ENCODE measurements at regions not wholly inside any gene's neighbourhood (a gene's known extent, or its start where the extent isn't known, plus 50 kb on each side); places are given as distances from the start of the nearest gene placed in this dataset.

DNA sequence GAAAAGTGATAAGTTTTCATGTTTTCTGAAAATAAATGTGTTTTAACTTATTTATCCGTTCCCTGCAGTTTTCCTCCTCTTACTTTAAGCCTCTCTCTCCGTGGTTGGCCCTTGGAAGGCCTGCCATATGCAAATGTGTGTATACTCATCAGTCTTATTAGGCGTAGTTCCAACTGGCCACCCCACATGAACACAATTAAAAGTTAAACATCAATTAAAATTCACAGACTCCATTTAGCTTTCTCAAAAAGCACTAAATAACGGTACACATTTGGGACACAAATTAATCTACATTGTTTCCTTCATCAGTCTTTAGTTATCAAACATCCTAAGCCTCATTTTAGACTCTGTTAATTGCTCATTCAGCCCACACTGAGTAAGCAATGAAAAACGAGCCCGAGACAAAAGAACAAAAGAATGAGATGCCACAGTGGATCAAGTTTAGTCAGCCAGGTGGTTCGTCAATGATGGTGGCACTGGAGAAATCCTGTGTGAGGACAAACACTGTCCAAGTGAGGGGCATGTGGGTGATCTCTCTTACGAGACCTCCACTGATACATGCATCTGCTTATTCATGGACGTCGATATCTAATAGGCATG, 76.0 kb upstream of the TMCC3 start:
- Histone ChIP-seq H3K4me3 (replicated peaks in 1 of 3; ENCODE audit: insufficient read depth in 1 of 3, low read depth in 1 of 3, low read length in 3 of 3) (no peak overlapping the region), H4K20me1 (replicated peaks; ENCODE audit: control insufficient read depth, extremely low read depth, insufficient read depth, low read length) (no peaks in the 10 kb centered on the region), H3K79me2 (ENCODE audit: control insufficient read depth, insufficient read depth, low read length) (no peaks in the 10 kb centered on the region), H3K27me3 (ENCODE audit: control insufficient read depth in 2 of 2, insufficient read depth in 2 of 2, low read length in 2 of 2) (no peaks in the 10 kb centered on the region), H3K9me3 (replicated peaks; ENCODE audit: control insufficient read depth, insufficient read depth, low read length) (no peaks in the 10 kb centered on the region), H3K4me1 (ENCODE audit: control insufficient read depth, extremely low read depth, insufficient read depth, low read length) (no peaks in the 10 kb centered on the region), H3K36me3 (ENCODE audit: control insufficient read depth in 2 of 2, extremely low read depth in 1 of 2, insufficient read depth in 2 of 2, low read length in 2 of 2) (no peaks in the 10 kb centered on the region), H3K9me1 (replicated peaks; ENCODE audit: control insufficient read depth, extremely low read depth, insufficient read depth, low read length) (no peaks in the 10 kb centered on the region), H3K27ac (ENCODE audit: insufficient read depth, low read depth, low read length) (no peak overlapping the region), H3K9ac (replicated peaks; ENCODE audit: extremely low read depth, insufficient read depth, low read length) (no peak overlapping the region), H3K4me2 (ENCODE audit: insufficient read depth, low read length) (no peak overlapping the region), H2AFZ (ENCODE audit: low read depth, low read length) (no peak overlapping the region)
- intact Hi-C loops (cut with micrococcal nuclease): loop anchor here (1.0 kb wide), 1 partner anchor 180 kb away; no protein-coding TSS in a partner anchor
- TF ChIP-seq, protein P1, sequence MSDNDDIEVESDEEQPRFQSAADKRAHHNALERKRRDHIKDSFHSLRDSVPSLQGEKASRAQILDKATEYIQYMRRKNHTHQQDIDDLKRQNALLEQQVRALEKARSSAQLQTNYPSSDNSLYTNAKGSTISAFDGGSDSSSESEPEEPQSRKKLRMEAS (IDR thresholded peaks at IDR 0.05; ENCODE audit: insufficient read depth, insufficient read length): no peak
- no peak for TF ChIP-seq MYC (IDR thresholded peaks at IDR 0.05; ENCODE audit: low read depth, low read length)
- dilution Hi-C loops (cut with MboI; ENCODE audit: extremely low pct_ligation_motif_present, low sequenced_read_pairs): no loop called here
- DNase-seq (ENCODE audit: low read depth, low spot score) (no peak), FAIRE-seq (no peak)
- POLR2A ChIA-PET: no interaction called here
- CTCF ChIA-PET: no interaction called here
- no TSS peak for BruUV-seq (replicated peaks)

DNA sequence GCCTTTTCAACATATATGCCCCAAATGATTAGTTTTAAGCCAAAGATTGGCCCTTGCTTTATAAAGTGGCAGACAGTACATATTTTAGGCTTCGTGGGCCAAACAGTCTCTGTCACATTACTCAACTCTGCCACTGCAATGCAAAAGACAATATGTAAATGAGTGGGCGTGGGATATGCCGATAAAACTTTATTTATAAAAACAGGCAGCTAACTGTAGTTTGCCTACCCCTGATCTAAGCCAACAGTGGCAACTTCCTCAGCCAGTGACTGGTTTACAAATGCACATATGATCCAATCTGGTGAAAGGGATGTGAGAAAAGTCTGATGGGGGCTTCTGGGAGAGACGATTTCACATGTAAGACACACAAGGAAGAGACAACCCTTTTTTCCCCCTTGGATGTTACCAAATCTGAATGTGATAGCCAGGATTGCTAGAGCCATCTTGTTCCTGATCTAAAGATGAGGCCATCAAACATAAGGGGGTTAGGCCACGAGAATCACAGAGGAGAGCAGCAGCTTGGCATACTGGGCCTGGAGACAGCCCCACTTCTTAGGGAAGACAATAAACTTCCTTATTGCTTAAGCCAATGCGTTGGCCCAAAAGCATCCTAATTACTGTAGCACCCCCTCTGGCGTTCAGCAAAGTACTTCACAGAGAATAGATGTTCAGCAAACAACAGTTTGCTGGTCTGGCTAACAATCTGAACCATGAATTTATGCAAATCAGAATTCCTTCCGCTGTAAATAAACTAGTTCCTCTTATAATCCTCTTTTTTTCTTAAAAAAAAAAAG, 75.2 kb upstream of the TMCC3 start:
- FAIRE-seq: no peak
- Histone ChIP-seq H3K36me3 (ENCODE audit: control insufficient read depth in 2 of 2, extremely low read depth in 1 of 2, insufficient read depth in 2 of 2, low read length in 2 of 2) (no peaks in the 10 kb centered on the region), H3K4me1 (ENCODE audit: control insufficient read depth, extremely low read depth, insufficient read depth, low read length) (no peaks in the 10 kb centered on the region), H3K79me2 (ENCODE audit: control insufficient read depth, insufficient read depth, low read length) (no peaks in the 10 kb centered on the region), H3K27ac (ENCODE audit: insufficient read depth, low read depth, low read length) (no peak overlapping the region), H3K9ac (replicated peaks; ENCODE audit: extremely low read depth, insufficient read depth, low read length) (no peak overlapping the region), H4K20me1 (replicated peaks; ENCODE audit: control insufficient read depth, extremely low read depth, insufficient read depth, low read length) (no peaks in the 10 kb centered on the region), H3K4me3 (replicated peaks in 1 of 3; ENCODE audit: insufficient read depth in 1 of 3, low read depth in 1 of 3, low read length in 3 of 3) (no peak overlapping the region), H3K4me2 (ENCODE audit: insufficient read depth, low read length) (no peak overlapping the region), H2AFZ (ENCODE audit: low read depth, low read length) (peak overlapping the region; percentile 18), H3K9me3 (replicated peaks; ENCODE audit: control insufficient read depth, insufficient read depth, low read length) (no peaks in the 10 kb centered on the region), H3K27me3 (ENCODE audit: control insufficient read depth in 2 of 2, insufficient read depth in 2 of 2, low read length in 2 of 2) (no peaks in the 10 kb centered on the region), H3K9me1 (replicated peaks; ENCODE audit: control insufficient read depth, extremely low read depth, insufficient read depth, low read length) (no peaks in the 10 kb centered on the region)
- TF ChIP-seq, protein P2, sequence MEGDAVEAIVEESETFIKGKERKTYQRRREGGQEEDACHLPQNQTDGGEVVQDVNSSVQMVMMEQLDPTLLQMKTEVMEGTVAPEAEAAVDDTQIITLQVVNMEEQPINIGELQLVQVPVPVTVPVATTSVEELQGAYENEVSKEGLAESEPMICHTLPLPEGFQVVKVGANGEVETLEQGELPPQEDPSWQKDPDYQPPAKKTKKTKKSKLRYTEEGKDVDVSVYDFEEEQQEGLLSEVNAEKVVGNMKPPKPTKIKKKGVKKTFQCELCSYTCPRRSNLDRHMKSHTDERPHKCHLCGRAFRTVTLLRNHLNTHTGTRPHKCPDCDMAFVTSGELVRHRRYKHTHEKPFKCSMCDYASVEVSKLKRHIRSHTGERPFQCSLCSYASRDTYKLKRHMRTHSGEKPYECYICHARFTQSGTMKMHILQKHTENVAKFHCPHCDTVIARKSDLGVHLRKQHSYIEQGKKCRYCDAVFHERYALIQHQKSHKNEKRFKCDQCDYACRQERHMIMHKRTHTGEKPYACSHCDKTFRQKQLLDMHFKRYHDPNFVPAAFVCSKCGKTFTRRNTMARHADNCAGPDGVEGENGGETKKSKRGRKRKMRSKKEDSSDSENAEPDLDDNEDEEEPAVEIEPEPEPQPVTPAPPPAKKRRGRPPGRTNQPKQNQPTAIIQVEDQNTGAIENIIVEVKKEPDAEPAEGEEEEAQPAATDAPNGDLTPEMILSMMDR (IDR thresholded peaks at IDR 0.05; ENCODE audit: extremely low read depth in 1 of 2, insufficient read depth in 1 of 2, low read depth in 1 of 2, low read length in 2 of 2): peak; percentile 39 to 47
- TF ChIP-seq EZH2 (IDR thresholded peaks at IDR 0.05; ENCODE audit: borderline replicate concordance, low read depth, low read length, severe bottlenecking): no peak
- TF ChIP-seq FOS (IDR thresholded peaks at IDR 0.05; ENCODE audit: borderline replicate concordance, insufficient read depth, low read length): no peak
- TF ChIP-seq POLR2AphosphoS5 (IDR thresholded peaks at IDR 0.05; ENCODE audit: insufficient read depth, low read depth, low read length): no peak
- TF ChIP-seq, protein P1 (IDR thresholded peaks at IDR 0.05; ENCODE audit: insufficient read depth, insufficient read length): no peak
- peak; percentile 71 for DNase-seq (ENCODE audit: low read depth, low spot score)
- ChIA-PET POLR2A (no interaction called here), CTCF (interaction anchor here (0.6 to 1.3 kb wide), 4 partner anchors 13 to 177 kb away, joined by 3 to 4 read pairs (median 3); no protein-coding TSS in a partner anchor)
- intact Hi-C loops (cut with micrococcal nuclease) (loop anchor here (1.0 kb wide), 1 partner anchor 179 kb away; no protein-coding TSS in a partner anchor), dilution Hi-C loops (cut with MboI; ENCODE audit: extremely low pct_ligation_motif_present, low sequenced_read_pairs) (no loop called here)
- BruUV-seq (replicated peaks): no TSS peak
